AG04449 (cell line): ENCODE measurements at regions not wholly inside any gene's neighbourhood (a gene's known extent, or its start where the extent isn't known, plus 50 kb on each side); places are given as distances from the start of the nearest gene placed in this dataset.
"Not testable (repeated sequence)": the region's sequence is repeated elsewhere in the genome, so short reads cannot be mapped to it uniquely, and the experiment has no call there.

Source experiments
- CTCF ChIA-PET: fragments of 350-600 bp; formaldehyde crosslinking; extraction: SDS; loops from one replicate; lab custom pipeline; 2021; ENCODE audit warnings: antibody characterized with exemption; lab: Yijun Ruan, JAX
- POLR2A ChIA-PET: fragments of 400-600, 350-600 bp; formaldehyde crosslinking; extraction: SDS; loops from one replicate; lab custom pipeline; 2020; ENCODE audit warnings: antibody characterized with exemption, inconsistent platforms; lab: Yijun Ruan, JAX
- DNase-seq: peaks from one replicate; pipeline ENCODE4 v3.0.0-alpha.2; 2010; ENCODE audit warnings: low read depth, low spot score
- H3K4me3 ChIP-seq: 2 replicates; pipeline ENCODE4 v1.5.1; 2011; ENCODE audit warnings: low read depth, mild to moderate bottlenecking, control low read depth, low read length
- CTCF ChIP-seq: IDR thresholded peaks from one replicate; pipeline ENCODE4 v1.5.1; 2011; ENCODE audit warnings: mild to moderate bottlenecking, moderate library complexity, low read length, control low read depth, inconsistent platforms; ENCODE audit not compliant: insufficient read depth; ENCODE audit errors: missing control alignments

- TF ChIP-seq CTCF, result no peak
- DNase-seq, result no peak
- POLR2A ChIA-PET, result no interaction called here
- CTCF ChIA-PET, result no interaction called here
- no peak overlapping the region for H3K4me3 ChIP-seq
Observed at GRCh38 chr1:163467289-163467688, 145.5 kb downstream of the NUF2 start.

- H3K4me3 ChIP-seq, result no peak overlapping the region
- TF ChIP-seq CTCF, result no peak
- DNase-seq, result no peak
- ChIA-PET POLR2A (no interaction called here), CTCF (no interaction called here)
Observed at GRCh38 chr1:163471779-163472650, 150.3 kb downstream of the NUF2 start.

GRCh38 chr1:163472651-163473248, 151.0 kb downstream of the NUF2 start:
- no peak for TF ChIP-seq CTCF
- POLR2A ChIA-PET, result no interaction called here
- DNase-seq, result no peak
- no peak overlapping the region for H3K4me3 ChIP-seq
- CTCF ChIA-PET, result no interaction called here

GRCh38 chr1:163477276-163477830, 155.6 kb downstream of the NUF2 start:
- no peak for DNase-seq
- POLR2A ChIA-PET, result no interaction called here
- CTCF ChIA-PET, result no interaction called here
- TF ChIP-seq CTCF, result no peak
- H3K4me3 ChIP-seq, result no peak overlapping the region

- DNase-seq, H3K4me3 ChIP-seq, POLR2A ChIA-PET, CTCF ChIA-PET: not testable (repeated sequence)
Observed at GRCh38 chr1:163498391-163499330, 176.9 kb downstream of the NUF2 start.

GRCh38 chr1:163504331-163504978, 182.7 kb downstream of the NUF2 start:
- POLR2A ChIA-PET, result no interaction called here
- CTCF ChIA-PET, result no interaction called here

More at GRCh38 chr1:163504331-163504978, 182.7 kb downstream of the NUF2 start:
- no peak overlapping the region for H3K4me3 ChIP-seq
- no peak for TF ChIP-seq CTCF
- DNase-seq, result no peak
